Upper lobe of left lung (tissue), 6 donors: ENCODE measurements at regions not wholly inside any gene's neighbourhood (a gene's known extent, or its start where the extent isn't known, plus 50 kb on each side); places are given as distances from the start of the nearest gene placed in this dataset.
"Not testable (repeated sequence)": the region's sequence is repeated elsewhere in the genome, so short reads cannot be mapped to it uniquely, and the experiment has no call there.

Experiments used
- ATAC-seq, 2 donors: fragments of 200-7000 bp; cut with Tn5 transposase; one replicate each; pipeline ENCODE4 v1.9.1; 2022; ENCODE audit warnings: mild to moderate bottlenecking in 2 of 2, moderate library complexity in 2 of 2; ENCODE audit not compliant: low FRiP score in 2 of 2
- DNase-seq, 2 donors: peaks; one replicate each; pipeline ENCODE4 v3.0.0-alpha.2; 2019 to 2020
- H3K27ac ChIP-seq, 4 donors: fragments of 200-600 bp; sonication (generic); one replicate each; pipeline ENCODE4 v1.5.1; 2016 to 2019
- H3K27me3 ChIP-seq, 4 donors: fragments of 200-600 bp; sonication (generic); one replicate each; pipeline ENCODE4 v1.5.1; 2017 to 2019
- H3K36me3 ChIP-seq, 4 donors: fragments of 200-600 bp; sonication (generic); one replicate each; pipeline ENCODE4 v1.5.1; 2016 to 2019
- H3K4me1 ChIP-seq, 4 donors: fragments of 200-600 bp; sonication (generic); one replicate each; pipeline ENCODE4 v1.5.1; 2018 to 2019
- H3K4me3 ChIP-seq, 4 donors: fragments of 200-600 bp; sonication (generic); one replicate each; pipeline ENCODE4 v1.5.1; 2017 to 2019; ENCODE audit warnings: mild to moderate bottlenecking in 2 of 4, moderate library complexity in 1 of 4
- H3K9me3 ChIP-seq, 4 donors: fragments of 200-600 bp; sonication (generic); one replicate each; pipeline ENCODE4 v1.5.1; 2018 to 2019
- CTCF ChIP-seq, 6 experiments: fragments of 450-650 bp in 4 of 6; fragments of 200-600 bp in 2 of 6; sonication (generic) in 2 of 6; IDR thresholded peaks; one replicate each; pipeline ENCODE4 v1.5.1; 2016 to 2019; ENCODE audit warnings: antibody characterized with exemption in 6 of 6
- EP300 ChIP-seq, 4 donors: sonication (generic); formaldehyde crosslinking; IDR thresholded peaks; one replicate each; pipeline ENCODE4 v1.5.1; 2017; ENCODE audit warnings: antibody characterized with exemption in 4 of 4, control low read depth in 2 of 4
- POLR2A ChIP-seq, 4 donors: fragments of 450-650 bp; IDR thresholded peaks; one replicate each; pipeline ENCODE4 v1.5.1; 2016 to 2017; ENCODE audit warnings: antibody characterized with exemption in 4 of 4, mild to moderate bottlenecking in 2 of 4
- POLR2AphosphoS5 ChIP-seq, 2 donors: sonication (generic); formaldehyde crosslinking; IDR thresholded peaks; one replicate each; pipeline ENCODE4 v1.5.1; 2017; ENCODE audit warnings: antibody characterized with exemption in 2 of 2
- WGBS, 2 donors: methylation state at CpG; one replicate each; pipeline ENCODE4 v1.1.5; 2017 to 2018; 5-methylcytosine and 5-hydroxymethylcytosine counted together
- donor health status: DM: no; HTN: no; CAD: no; lungs with moderate emphysema.
- donor health status: DM: no; HTN: yes; CAD: no; lungs with severe emphysema.

- Histone ChIP-seq H3K9me3 (no peaks in the 10 kb centered on the region), H3K36me3 (no peaks in the 10 kb centered on the region), H3K4me1 (no peaks in the 10 kb centered on the region), H3K4me3 (no peak overlapping the region), H3K27ac (no peak overlapping the region), H3K27me3 (no peaks in the 10 kb centered on the region)
- no peak for ATAC-seq
- no peak for DNase-seq
- TF ChIP-seq CTCF (IDR thresholded peaks at IDR 0.05) (no peak), EP300 (IDR thresholded peaks at IDR 0.05) (no peak), POLR2AphosphoS5 (IDR thresholded peaks at IDR 0.05) (no peak), POLR2A (IDR thresholded peaks at IDR 0.05) (no peak)
- WGBS, 2 donors, result 70 to 100% methylated on average over 1 to 3 of the region's 3 CpGs
These were observed 871.1 kb downstream of the PDCD6IP start for GRCh38 chr3:34669490-34669889.

GRCh38 chr3:34675383-34676120 is 877.1 kb downstream of the PDCD6IP start:
- H3K36me3 ChIP-seq, result no peaks in the 10 kb centered on the region
- no peak for ATAC-seq
- H3K4me1 ChIP-seq, result no peaks in the 10 kb centered on the region
- no peak for TF ChIP-seq CTCF (IDR thresholded peaks at IDR 0.05)
- no peak for TF ChIP-seq EP300 (IDR thresholded peaks at IDR 0.05)
- no peak for TF ChIP-seq POLR2A (IDR thresholded peaks at IDR 0.05)
- no peak for TF ChIP-seq POLR2AphosphoS5 (IDR thresholded peaks at IDR 0.05)
- DNase-seq, result no peak
- no peak overlapping the region for H3K27ac ChIP-seq
- 57 to 75% methylated on average over 2 of the region's 2 CpGs for WGBS, 2 donors
- H3K27me3 ChIP-seq, result no peaks in the 10 kb centered on the region
- H3K9me3 ChIP-seq, result no peaks in the 10 kb centered on the region
- no peak overlapping the region for H3K4me3 ChIP-seq

- ATAC-seq, result no peak
- 73 to 93% methylated on average over 3 of the region's 3 CpGs for WGBS, 2 donors
- Histone ChIP-seq H3K9me3 (no peaks in the 10 kb centered on the region), H3K4me1 (no peaks in the 10 kb centered on the region), H3K36me3 (no peaks in the 10 kb centered on the region), H3K27me3 (no peaks in the 10 kb centered on the region), H3K4me3 (no peak overlapping the region), H3K27ac (no peak overlapping the region)
- TF ChIP-seq EP300 (IDR thresholded peaks at IDR 0.05), result no peak
- TF ChIP-seq POLR2AphosphoS5 (IDR thresholded peaks at IDR 0.05), result no peak
- TF ChIP-seq CTCF (IDR thresholded peaks at IDR 0.05), result no peak
- no peak for TF ChIP-seq POLR2A (IDR thresholded peaks at IDR 0.05)
- DNase-seq, result no peak
These were observed 878.0 kb downstream of the PDCD6IP start for GRCh38 chr3:34676436-34676835.

- Histone ChIP-seq H3K27ac (no peak overlapping the region), H3K4me1 (no peaks in the 10 kb centered on the region), H3K9me3 (no peaks in the 10 kb centered on the region), H3K36me3 (no peaks in the 10 kb centered on the region), H3K4me3 (no peak overlapping the region), H3K27me3 (no peaks in the 10 kb centered on the region)
- DNase-seq (no peak), ATAC-seq (no peak)
- TF ChIP-seq EP300 (IDR thresholded peaks at IDR 0.05) (no peak), CTCF (IDR thresholded peaks at IDR 0.05) (no peak), POLR2AphosphoS5 (IDR thresholded peaks at IDR 0.05) (no peak), POLR2A (IDR thresholded peaks at IDR 0.05) (no peak)
These were observed 880.1 kb downstream of the PDCD6IP start for GRCh38 chr3:34678575-34678974.

- H3K9me3 ChIP-seq, DNase-seq, H3K36me3 ChIP-seq, ATAC-seq, H3K4me1 ChIP-seq, H3K4me3 ChIP-seq, H3K27ac ChIP-seq, H3K27me3 ChIP-seq: not testable (repeated sequence)
- WGBS, 2 donors, result 80 to 100% methylated on average over 1 of the region's 1 CpG
These were observed 880.6 kb downstream of the PDCD6IP start for GRCh38 chr3:34679055-34679454.
